Cardiac fibroblast (primary cell): ENCODE measurements at regions not wholly inside any gene's neighbourhood (a gene's known extent, or its start where the extent isn't known, plus 50 kb on each side); places are given as distances from the start of the nearest gene placed in this dataset.
A peak's percentile ranks its signal among the peaks of the same experiment; 100 is the strongest.
"Not testable (repeated sequence)": the region's sequence is repeated elsewhere in the genome, so short reads cannot be mapped to it uniquely, and the experiment has no call there.

Experiments
- DNase-seq, 2 donors: peaks; one replicate each; pipeline versions ENCODE4 v3.0.0 to v3.0.0-alpha.2; 2010; ENCODE audit warnings: low read depth in 2 of 2
- H3K4me3 ChIP-seq, 2 donors: replicated peaks in 1 of 2; 1 replicate in 1 of 2; 2 replicates in 1 of 2; pipeline ENCODE4 v1.5.1; 2011; ENCODE audit warnings: low read depth in 2 of 2, low read length in 2 of 2, mild to moderate bottlenecking in 2 of 2, moderate library complexity in 1 of 2
- TF ChIP-seq, protein P1 (sequence below): IDR thresholded peaks from one replicate; pipeline ENCODE4 v1.5.1; 2011; ENCODE audit warnings: low read depth, mild to moderate bottlenecking, low read length, inconsistent platforms

DNA sequence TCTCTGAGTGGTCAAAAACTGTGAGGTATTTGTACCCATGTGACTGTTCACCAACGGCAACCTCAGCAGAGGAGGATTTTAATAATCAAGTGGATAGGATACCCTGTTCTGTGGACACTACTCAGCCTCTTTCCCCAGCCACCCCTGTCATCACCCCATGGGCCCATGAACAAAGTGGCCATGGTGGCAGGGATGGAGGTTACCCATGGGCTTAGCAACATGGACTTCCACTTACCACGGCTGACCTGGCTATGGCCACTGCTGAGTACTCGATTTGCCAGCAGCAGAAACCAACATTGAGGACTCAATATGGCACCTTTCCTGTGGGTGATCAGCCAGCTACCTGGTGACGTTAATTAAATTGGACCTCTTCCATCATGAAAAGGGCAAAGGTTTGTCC lies 1782.7 kb downstream of the PLA2G4A start:
- TF ChIP-seq, protein P1, sequence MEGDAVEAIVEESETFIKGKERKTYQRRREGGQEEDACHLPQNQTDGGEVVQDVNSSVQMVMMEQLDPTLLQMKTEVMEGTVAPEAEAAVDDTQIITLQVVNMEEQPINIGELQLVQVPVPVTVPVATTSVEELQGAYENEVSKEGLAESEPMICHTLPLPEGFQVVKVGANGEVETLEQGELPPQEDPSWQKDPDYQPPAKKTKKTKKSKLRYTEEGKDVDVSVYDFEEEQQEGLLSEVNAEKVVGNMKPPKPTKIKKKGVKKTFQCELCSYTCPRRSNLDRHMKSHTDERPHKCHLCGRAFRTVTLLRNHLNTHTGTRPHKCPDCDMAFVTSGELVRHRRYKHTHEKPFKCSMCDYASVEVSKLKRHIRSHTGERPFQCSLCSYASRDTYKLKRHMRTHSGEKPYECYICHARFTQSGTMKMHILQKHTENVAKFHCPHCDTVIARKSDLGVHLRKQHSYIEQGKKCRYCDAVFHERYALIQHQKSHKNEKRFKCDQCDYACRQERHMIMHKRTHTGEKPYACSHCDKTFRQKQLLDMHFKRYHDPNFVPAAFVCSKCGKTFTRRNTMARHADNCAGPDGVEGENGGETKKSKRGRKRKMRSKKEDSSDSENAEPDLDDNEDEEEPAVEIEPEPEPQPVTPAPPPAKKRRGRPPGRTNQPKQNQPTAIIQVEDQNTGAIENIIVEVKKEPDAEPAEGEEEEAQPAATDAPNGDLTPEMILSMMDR, result no peak
- H3K4me3 ChIP-seq, result no peak overlapping the region
- no peak for DNase-seq

DNA sequence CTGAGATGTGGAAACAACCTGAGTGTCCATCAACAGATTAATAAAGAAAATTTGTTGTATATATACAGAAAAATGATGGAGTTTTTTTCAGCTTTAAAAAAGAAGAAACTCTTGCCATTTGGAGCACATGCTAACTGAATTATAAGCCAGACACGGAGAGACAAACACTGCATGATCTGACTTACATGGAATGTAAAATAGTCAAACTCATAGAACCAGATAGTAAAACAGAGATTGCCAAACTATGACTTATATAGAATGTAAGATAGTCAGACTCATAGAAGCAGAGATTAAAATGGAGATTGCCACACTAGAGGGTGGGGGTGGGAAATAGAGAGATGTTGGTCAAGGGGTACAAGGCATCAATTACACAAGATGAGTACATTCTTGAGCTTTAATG lies 1786.6 kb downstream of the PLA2G4A start:
- no peak for DNase-seq
- no peak overlapping the region for H3K4me3 ChIP-seq
- TF ChIP-seq, protein P1, result no peak

DNA sequence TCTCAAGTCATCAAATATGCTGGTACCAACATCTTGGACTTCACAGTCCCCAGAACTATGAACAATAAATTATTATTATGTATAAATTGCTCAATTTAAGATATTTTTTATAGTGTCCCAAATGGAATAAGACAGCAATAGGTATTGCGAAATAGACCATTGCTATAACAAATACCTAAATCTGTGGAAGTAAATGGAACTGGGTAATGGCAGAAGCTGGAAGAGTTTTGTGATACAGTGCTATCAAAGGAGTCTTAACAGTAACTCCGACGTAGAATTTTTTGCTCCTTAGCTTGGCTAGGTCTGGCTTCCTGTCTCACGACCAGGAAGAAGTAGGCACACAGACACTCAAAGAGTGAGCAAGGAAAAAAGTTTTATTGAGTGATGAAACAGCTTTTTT lies 1791.5 kb downstream of the PLA2G4A start:
- H3K4me3 ChIP-seq, result no peak overlapping the region
- TF ChIP-seq, protein P1, result no peak
- DNase-seq, result no peak

DNA sequence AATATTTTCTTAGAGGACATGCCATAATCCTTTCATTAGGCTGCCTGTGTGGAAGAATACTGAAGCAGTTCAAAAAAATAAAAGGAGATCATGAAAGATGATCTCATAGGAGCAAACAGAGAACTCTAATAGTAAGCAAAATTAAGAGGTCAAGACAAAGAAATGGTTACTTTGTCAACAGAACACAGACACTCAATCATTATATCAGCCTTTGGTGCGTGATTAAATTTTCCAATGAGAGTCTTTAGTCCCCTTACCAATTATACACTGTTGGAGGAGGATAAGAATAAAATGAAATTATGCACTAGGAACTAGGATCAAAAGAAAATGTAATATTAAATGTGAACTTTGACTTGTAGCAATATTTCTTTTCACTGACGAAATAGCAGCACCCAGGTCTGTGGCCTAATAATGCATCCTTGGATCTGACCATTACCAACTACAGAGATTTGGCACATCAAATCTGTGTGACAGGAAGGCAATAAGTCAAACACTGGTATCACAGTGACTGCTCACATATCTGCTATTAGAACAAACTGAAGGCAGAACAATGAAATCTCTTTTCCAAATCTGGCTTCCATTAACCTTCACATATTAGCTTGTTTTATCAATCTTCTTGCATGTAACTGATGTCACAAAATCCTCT lies 1812.9 kb downstream of the PLA2G4A start:
- no peak overlapping the region for H3K4me3 ChIP-seq
- TF ChIP-seq, protein P1, result no peak
- no peak for DNase-seq

DNA sequence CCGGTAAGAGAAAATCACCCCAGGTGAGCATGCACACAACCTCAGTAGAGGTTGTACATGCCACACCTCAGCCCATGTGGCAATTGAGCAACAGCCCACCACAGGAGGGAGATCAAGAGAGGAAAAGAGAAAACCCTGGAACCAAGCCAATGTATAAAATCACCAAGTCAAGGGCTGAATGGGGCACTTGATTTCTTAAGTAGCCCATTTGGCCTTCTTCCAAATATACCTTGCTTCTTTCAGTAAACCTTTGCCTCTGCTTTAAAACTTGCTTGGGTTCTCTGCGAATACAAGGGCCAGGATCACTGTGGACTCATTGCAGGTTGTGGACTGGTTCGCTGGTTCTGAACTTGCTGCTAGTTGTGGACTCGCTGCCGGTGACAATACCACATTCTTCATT lies 1814.0 kb downstream of the PLA2G4A start:
- DNase-seq, result no peak
- TF ChIP-seq, protein P1, result no peak
- H3K4me3 ChIP-seq, result no peak overlapping the region

DNA sequence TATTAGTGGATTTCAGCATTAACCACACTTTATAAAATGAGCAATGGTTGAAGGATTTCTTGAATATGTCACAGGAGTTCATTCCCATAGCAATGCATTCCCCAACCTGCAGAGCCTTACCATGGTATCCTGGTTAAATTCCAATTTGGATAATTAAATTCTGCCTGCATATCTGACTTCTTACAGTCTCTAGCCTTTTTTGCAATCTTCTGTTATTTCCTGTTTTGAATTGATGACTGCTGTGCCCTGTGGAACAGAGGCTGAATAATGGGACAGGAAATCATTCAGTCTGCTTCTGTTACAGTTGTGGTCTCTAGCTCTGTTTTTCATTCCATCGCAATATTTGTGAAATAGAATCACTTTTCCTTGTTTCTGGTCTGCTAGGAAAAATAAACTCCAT lies 1823.9 kb downstream of the PLA2G4A start:
- DNase-seq, result peak; percentile 44 to 52
- no peak overlapping the region for H3K4me3 ChIP-seq
- TF ChIP-seq, protein P1, result no peak

DNA sequence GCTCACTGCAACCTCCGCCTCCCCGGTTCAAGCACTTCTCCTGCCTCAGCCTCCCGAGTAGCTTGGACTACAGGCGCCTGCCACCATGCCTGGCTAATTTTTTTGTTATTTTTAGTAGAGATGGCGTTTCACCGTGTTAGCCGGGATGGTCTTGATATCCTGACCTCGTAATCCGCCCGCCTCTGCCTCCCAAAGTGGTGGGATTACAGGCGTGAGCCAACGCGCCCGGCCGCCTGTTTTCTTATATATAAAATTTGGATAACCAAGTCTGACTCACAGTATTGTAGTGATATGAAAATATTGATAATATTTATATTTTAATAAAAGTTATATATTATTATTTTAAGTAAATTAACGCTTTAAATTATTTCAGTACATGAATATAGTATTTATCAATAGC lies 1821.7 kb downstream of the BRINP3 start:
- not testable (repeated sequence) for H3K4me3 ChIP-seq, DNase-seq
